ENCODE measurements at regions not wholly inside any gene's neighbourhood (a gene's known extent, or its start where the extent isn't known, plus 50 kb on each side); places are given as distances from the start of the nearest gene placed in this dataset.
"Not testable (repeated sequence)": the region's sequence is repeated elsewhere in the genome, so short reads cannot be mapped to it uniquely, and the experiment has no call there.

GRCh38 chr4:187664011-187664410, 331.6 kb upstream of the ZFP42 start:
- DNase-seq (ENCODE audit: low spot score): no peak
- POLR2A ChIA-PET (ENCODE audit: low non-redundant PET): no interaction called here
- CTCF ChIA-PET: no interaction called here
- TF ChIP-seq, protein P1, sequence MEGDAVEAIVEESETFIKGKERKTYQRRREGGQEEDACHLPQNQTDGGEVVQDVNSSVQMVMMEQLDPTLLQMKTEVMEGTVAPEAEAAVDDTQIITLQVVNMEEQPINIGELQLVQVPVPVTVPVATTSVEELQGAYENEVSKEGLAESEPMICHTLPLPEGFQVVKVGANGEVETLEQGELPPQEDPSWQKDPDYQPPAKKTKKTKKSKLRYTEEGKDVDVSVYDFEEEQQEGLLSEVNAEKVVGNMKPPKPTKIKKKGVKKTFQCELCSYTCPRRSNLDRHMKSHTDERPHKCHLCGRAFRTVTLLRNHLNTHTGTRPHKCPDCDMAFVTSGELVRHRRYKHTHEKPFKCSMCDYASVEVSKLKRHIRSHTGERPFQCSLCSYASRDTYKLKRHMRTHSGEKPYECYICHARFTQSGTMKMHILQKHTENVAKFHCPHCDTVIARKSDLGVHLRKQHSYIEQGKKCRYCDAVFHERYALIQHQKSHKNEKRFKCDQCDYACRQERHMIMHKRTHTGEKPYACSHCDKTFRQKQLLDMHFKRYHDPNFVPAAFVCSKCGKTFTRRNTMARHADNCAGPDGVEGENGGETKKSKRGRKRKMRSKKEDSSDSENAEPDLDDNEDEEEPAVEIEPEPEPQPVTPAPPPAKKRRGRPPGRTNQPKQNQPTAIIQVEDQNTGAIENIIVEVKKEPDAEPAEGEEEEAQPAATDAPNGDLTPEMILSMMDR (conservative IDR thresholded peaks at IDR 0.05; ENCODE audit: low read depth): no peak
- H3K27ac ChIP-seq: no peak overlapping the region

- H3K27ac ChIP-seq: no peak overlapping the region
- TF ChIP-seq, protein P1 (conservative IDR thresholded peaks at IDR 0.05; ENCODE audit: low read depth): no peak
- CTCF ChIA-PET: interaction anchor here (0.6 to 0.7 kb wide), 2 partner anchors 26 to 108 kb away, joined by 3 to 5 read pairs; no protein-coding TSS in a partner anchor
- POLR2A ChIA-PET (ENCODE audit: low non-redundant PET): no interaction called here
- no peak for DNase-seq (ENCODE audit: low spot score)
Observed at GRCh38 chr4:187665086-187665485, 330.5 kb upstream of the ZFP42 start.

DNA sequence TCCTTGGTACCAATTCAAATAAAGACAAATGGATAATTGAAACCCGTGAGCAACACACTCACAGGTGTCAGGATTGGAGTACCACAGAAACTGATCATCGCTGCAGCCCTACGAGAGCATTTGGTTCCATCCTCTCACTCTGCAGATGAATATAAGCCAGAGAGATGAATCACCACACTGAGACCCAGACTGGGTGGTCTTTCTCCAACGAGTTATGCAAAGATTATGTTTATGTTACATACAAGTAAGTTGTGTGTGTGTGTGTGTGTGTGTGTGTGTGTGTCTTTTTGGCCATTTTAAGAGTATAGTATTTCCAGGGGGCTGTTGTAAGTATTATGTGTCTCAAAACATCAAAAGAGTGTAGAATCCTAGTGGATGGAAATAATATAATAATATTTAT, 329.5 kb upstream of the ZFP42 start:
- TF ChIP-seq, protein P1 (conservative IDR thresholded peaks at IDR 0.05; ENCODE audit: low read depth): no peak
- ChIA-PET POLR2A (ENCODE audit: low non-redundant PET) (no interaction called here), CTCF (no interaction called here)
- DNase-seq (ENCODE audit: low spot score): no peak
- no peak overlapping the region for H3K27ac ChIP-seq

DNA sequence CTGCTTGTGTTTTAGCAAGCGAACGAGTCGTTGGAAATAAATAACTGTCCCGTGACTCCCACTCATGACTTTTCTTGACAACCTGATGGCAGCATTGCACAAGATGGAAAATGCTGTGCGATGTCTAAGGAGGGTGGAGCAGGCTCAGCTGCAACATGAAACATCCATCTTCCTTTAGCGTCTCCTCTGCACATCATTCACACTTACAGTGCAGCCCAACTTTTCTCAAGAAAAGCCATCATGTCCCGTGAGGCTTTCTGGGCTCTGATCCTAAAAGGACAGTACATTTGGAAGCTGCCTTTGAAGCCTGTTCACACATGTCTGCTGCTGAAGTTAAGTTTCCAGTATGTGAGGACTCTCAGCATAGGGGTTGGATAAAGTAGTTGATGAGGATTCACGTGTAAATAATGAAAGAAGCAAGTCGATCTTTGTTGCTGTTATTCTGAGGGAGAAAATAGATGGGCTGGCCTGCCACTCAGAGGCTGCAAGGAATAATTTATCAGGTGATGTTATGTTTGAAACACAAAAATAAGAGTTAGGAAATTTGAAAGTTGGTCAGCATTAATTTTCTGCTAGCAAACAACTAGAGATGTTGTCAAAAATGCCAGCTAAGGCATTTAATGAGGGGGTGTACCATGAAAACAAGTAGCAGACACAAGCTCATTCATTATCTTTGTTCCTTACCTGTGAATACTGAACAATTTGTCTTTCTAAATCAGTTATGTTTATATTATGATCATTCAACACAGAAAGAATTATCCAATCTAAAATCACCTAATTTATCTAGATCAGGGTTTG, 328.7 kb upstream of the ZFP42 start:
- TF ChIP-seq, protein P1 (conservative IDR thresholded peaks at IDR 0.05; ENCODE audit: low read depth): no peak
- no peak overlapping the region for H3K27ac ChIP-seq
- POLR2A ChIA-PET (ENCODE audit: low non-redundant PET): no interaction called here
- DNase-seq (ENCODE audit: low spot score): no peak
- CTCF ChIA-PET: no interaction called here

GRCh38 chr4:187668526-187669082, 327.0 kb upstream of the ZFP42 start:
- CTCF ChIA-PET: interaction anchor here (0.6 to 1.0 kb wide), 3 partner anchors 9 to 418 kb away, joined by 3 to 5 read pairs (median 3); no protein-coding TSS in a partner anchor
- TF ChIP-seq, protein P1 (conservative IDR thresholded peaks at IDR 0.05; ENCODE audit: low read depth): no peak
- DNase-seq (ENCODE audit: low spot score): peak; percentile 53
- H3K27ac ChIP-seq: no peak overlapping the region
- POLR2A ChIA-PET (ENCODE audit: low non-redundant PET): no interaction called here

GRCh38 chr4:187671521-187671920, 324.1 kb upstream of the ZFP42 start:
- CTCF ChIA-PET; H3K27ac ChIP-seq; POLR2A ChIA-PET (ENCODE audit: low non-redundant PET); DNase-seq (ENCODE audit: low spot score): not testable (repeated sequence)

- H3K27ac ChIP-seq; CTCF ChIA-PET; DNase-seq (ENCODE audit: low spot score); POLR2A ChIA-PET (ENCODE audit: low non-redundant PET): not testable (repeated sequence)
Observed at GRCh38 chr4:187671958-187672357, 323.6 kb upstream of the ZFP42 start.

DNA sequence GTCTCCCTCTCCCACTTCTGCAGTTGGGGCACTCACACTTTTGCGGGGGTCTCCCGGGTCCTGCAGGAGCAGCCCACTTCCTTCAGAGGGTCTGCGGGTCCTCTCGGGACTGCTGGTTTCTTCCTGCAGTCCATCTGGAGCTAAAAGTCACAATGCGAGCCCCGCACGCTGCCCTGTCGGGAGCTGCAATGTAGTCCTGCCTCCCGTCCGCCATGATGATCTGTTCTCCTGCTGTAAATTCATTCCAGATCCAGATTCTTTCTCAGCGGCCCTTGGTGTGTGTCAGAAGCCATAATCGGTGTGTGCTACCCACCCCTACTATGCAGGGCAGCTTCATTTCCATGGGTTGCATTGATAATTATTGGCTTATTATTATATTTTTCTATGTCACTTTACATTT, 323.0 kb upstream of the ZFP42 start:
- POLR2A ChIA-PET (ENCODE audit: low non-redundant PET); CTCF ChIA-PET; H3K27ac ChIP-seq; DNase-seq (ENCODE audit: low spot score): not testable (repeated sequence)

All from RWPE1 (cell line).